ENCODE measurements at regions not wholly inside any gene's neighbourhood (a gene's known extent, or its start where the extent isn't known, plus 50 kb on each side); places are given as distances from the start of the nearest gene placed in this dataset.

DNA sequence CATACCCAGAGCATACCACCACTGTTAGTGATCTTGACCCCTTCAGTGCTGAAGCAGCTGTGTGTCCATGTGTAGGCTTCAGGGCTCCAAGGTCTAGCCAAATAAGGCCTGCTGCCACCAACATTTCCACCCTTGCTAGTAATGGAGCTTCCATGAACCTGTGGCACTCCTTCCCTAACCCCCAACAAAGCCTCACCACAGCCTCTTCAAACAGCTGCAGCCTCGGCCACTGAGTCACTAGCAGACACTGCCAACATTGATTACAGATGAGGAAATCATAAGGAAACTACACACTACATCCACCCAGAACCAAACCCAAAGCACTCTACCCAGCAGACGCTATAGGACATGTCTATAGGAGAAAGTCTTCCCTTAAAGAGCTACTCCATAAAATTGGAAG is 610.7 kb downstream of the KCNJ2 start:
- TF ChIP-seq, protein P1, sequence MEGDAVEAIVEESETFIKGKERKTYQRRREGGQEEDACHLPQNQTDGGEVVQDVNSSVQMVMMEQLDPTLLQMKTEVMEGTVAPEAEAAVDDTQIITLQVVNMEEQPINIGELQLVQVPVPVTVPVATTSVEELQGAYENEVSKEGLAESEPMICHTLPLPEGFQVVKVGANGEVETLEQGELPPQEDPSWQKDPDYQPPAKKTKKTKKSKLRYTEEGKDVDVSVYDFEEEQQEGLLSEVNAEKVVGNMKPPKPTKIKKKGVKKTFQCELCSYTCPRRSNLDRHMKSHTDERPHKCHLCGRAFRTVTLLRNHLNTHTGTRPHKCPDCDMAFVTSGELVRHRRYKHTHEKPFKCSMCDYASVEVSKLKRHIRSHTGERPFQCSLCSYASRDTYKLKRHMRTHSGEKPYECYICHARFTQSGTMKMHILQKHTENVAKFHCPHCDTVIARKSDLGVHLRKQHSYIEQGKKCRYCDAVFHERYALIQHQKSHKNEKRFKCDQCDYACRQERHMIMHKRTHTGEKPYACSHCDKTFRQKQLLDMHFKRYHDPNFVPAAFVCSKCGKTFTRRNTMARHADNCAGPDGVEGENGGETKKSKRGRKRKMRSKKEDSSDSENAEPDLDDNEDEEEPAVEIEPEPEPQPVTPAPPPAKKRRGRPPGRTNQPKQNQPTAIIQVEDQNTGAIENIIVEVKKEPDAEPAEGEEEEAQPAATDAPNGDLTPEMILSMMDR (IDR thresholded peaks at IDR 0.05): no peak
- TF ChIP-seq POLR2A (IDR thresholded peaks at IDR 0.05): no peak

All from Peyer's patch (tissue), 4 donors.